K562 (cell line): ENCODE measurements at regions not wholly inside any gene's neighbourhood (a gene's known extent, or its start where the extent isn't known, plus 50 kb on each side); places are given as distances from the start of the nearest gene placed in this dataset.

Experiments used
- CREB1 ChIP-seq, 2 experiments: sonication (generic) in 1 of 2; formaldehyde crosslinking in 1 of 2; IDR thresholded peaks; 2 replicates each; pipeline versions ENCODE4 v1.6.1 to v1.8.0; 2012 to 2022; ENCODE audit warnings: inconsistent platforms in 1 of 2, mild to moderate bottlenecking in 1 of 2, missing genetic modification reagents in 1 of 2, moderate library complexity in 1 of 2
- HBP1 ChIP-seq: fragments of 450-650 bp; formaldehyde crosslinking; IDR thresholded peaks from 2 replicates; pipeline ENCODE4 v1.4.0; 2022; ENCODE audit warnings: missing genetic modification characterization
- MLLT1 ChIP-seq, 2 experiments: fragments of 450-650 bp; IDR thresholded peaks; 2 replicates each; pipeline ENCODE4 v1.6.1; 2016
- PTBP1 ChIP-seq: fragments of 200-400 bp; formaldehyde crosslinking; IDR thresholded peaks from 2 replicates; pipeline ENCODE4 v1.6.1; 2017; ENCODE audit warnings: low read depth, low read length
- RERE ChIP-seq: sonication (generic); formaldehyde crosslinking; IDR thresholded peaks from 2 replicates; pipeline ENCODE4 v1.8.0; 2023; ENCODE audit warnings: missing genetic modification reagents, mild to moderate bottlenecking, borderline replicate concordance
- THAP12 ChIP-seq: fragments of 250-450 bp; sonication (Bioruptor Pico); IDR thresholded peaks from 2 replicates; pipeline ENCODE4 v1.9.0; 2021; ENCODE audit warnings: mild to moderate bottlenecking, inconsistent platforms
- ZFPM2 ChIP-seq: fragments of 250-450 bp; sonication (Bioruptor Pico); IDR thresholded peaks from 2 replicates; pipeline ENCODE4 v1.5.1; 2022; ENCODE audit warnings: mild to moderate bottlenecking

- TF ChIP-seq RERE (CRISPR knock-in tag) (no peak), MLLT1 (IDR thresholded peaks at IDR 0.05) (no peak), HBP1 (CRISPR knock-in tag) (no peak), THAP12 (CRISPR knock-in tag) (no peak), PTBP1 (no peak), CREB1 (IDR thresholded peaks at IDR 0.05) (no peak), CREB1 (CRISPR knock-in tag; IDR thresholded peaks at IDR 0.05) (no peak), ZFPM2 (CRISPR knock-in tag) (no peak)
- TF ChIP-seq, all 486 proteins: peak for 0
Observed at GRCh38 chr10:118978316-118978997, 51.1 kb upstream of the NANOS1 start (continued).
